Ovary (tissue), 3 donors: ENCODE measurements at regions not wholly inside any gene's neighbourhood (a gene's known extent, or its start where the extent isn't known, plus 50 kb on each side); places are given as distances from the start of the nearest gene placed in this dataset.

Experiments
- CTCF ChIP-seq, 3 donors: fragments of 450-650 bp in 2 of 3; fragments of 200-600 bp in 1 of 3; IDR thresholded peaks; one replicate each; pipeline versions ENCODE4 v1.5.1 to v1.8.0; 2016 to 2022; ENCODE audit warnings: antibody characterized with exemption in 3 of 3, mild to moderate bottlenecking in 1 of 3
- EP300 ChIP-seq: sonication (generic); formaldehyde crosslinking; IDR thresholded peaks from one replicate; pipeline ENCODE4 v1.6.1; 2017; ENCODE audit warnings: antibody characterized with exemption
- POLR2A ChIP-seq: fragments of 450-650 bp; IDR thresholded peaks from one replicate; pipeline ENCODE4 v1.6.1; 2017; ENCODE audit warnings: antibody characterized with exemption, mild to moderate bottlenecking, moderate library complexity
- donor health status: DM: no; HTN: no; CAD: no.

DNA sequence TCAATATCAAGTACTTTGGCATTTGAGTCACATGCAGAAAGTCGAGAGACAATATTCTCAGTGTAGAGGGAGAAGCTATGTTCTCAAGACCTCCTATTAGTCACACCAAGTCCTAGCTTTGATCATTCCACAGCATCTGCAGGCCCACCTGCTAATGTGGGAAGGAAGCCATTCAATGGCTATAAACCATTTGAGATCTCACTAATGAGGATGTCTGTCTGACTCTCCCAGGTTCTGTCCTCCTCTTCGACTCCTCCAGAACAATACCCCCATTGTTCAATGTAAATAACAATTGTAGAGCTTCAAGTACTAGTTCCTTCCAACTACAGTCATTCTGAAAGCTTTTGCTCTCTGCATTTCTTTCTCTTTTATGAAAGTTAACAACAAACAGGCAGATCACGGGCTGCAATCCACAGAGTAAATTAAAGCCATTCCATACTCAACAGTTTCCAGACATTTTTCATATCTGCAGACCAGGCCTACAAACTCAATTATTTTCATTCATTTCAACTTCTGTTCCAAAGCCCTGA lies 140.2 kb upstream of the EDNRA start:
- TF ChIP-seq CTCF (IDR thresholded peaks at IDR 0.05): no peak
- TF ChIP-seq POLR2A: no peak
- no peak for TF ChIP-seq EP300
